Natural killer cell (primary cell): ENCODE measurements at regions not wholly inside any gene's neighbourhood (a gene's known extent, or its start where the extent isn't known, plus 50 kb on each side); places are given as distances from the start of the nearest gene placed in this dataset.

Experiments used
- ATAC-seq, 3 donors: fragments of 150-1000 bp in 2 of 3; fragments of 200-7000 bp in 1 of 3; cut with Tn5 transposase; 1 replicate in 1 of 3; 2 replicates in 2 of 3; pipeline ENCODE4 v1.10.0; 2021; ENCODE audit warnings: mild to moderate bottlenecking in 2 of 3, moderate library complexity in 2 of 3
- DNase-seq, 2 donors: peaks; one replicate each; pipeline versions ENCODE4 v3.0.0 to v3.0.0-alpha.2; 2013 to 2021; ENCODE audit warnings: mixed read lengths in 1 of 2
- H3K27ac ChIP-seq: one replicate; pipeline ENCODE4 v1.5.1; 2013; ENCODE audit warnings: mild to moderate bottlenecking, low read length
- H3K27me3 ChIP-seq: one replicate; pipeline ENCODE4 v1.6.1; 2013; ENCODE audit warnings: low read length; ENCODE audit not compliant: control insufficient read depth, insufficient read depth
- H3K36me3 ChIP-seq: one replicate; pipeline ENCODE4 v1.6.1; 2013; ENCODE audit warnings: low read length; ENCODE audit not compliant: control insufficient read depth, insufficient read depth
- H3K4me1 ChIP-seq: one replicate; pipeline ENCODE4 v1.6.1; 2013; ENCODE audit warnings: low read length; ENCODE audit not compliant: control insufficient read depth, insufficient read depth
- H3K4me3 ChIP-seq: one replicate; pipeline ENCODE4 v1.5.1; 2013; ENCODE audit warnings: low read length
- H3K9me3 ChIP-seq: one replicate; pipeline ENCODE4 v1.6.1; 2013; ENCODE audit warnings: low read length; ENCODE audit not compliant: control insufficient read depth, insufficient read depth
- H3K27ac Mint-ChIP-seq, 2 donors: one replicate each; pipeline ENCODE4 v1.8.0; 2022; ENCODE audit warnings: mild to moderate bottlenecking in 2 of 2, mixed read lengths in 2 of 2, moderate library complexity in 1 of 2
- H3K27me3 Mint-ChIP-seq, 2 donors: one replicate each; pipeline ENCODE4 v1.8.0; 2022; ENCODE audit warnings: low read depth in 2 of 2, mixed read lengths in 2 of 2
- H3K36me3 Mint-ChIP-seq: one replicate; pipeline ENCODE4 v1.8.0; 2022; ENCODE audit warnings: mixed read lengths
- H3K4me1 Mint-ChIP-seq, 2 donors: one replicate each; pipeline ENCODE4 v1.8.0; 2022; ENCODE audit warnings: mixed read lengths in 2 of 2
- H3K4me3 Mint-ChIP-seq: one replicate; pipeline ENCODE4 v1.8.0; 2022; ENCODE audit warnings: mild to moderate bottlenecking, moderate library complexity, mixed read lengths
- H3K9me3 Mint-ChIP-seq, 2 donors: one replicate each; pipeline ENCODE4 v1.8.0; 2022; ENCODE audit warnings: mixed read lengths in 2 of 2
- WGBS: methylation state at CpG from one replicate; pipeline ENCODE4 v1.1.7; 2013; ENCODE audit warnings: missing lambda C conversion rate; ENCODE audit not compliant: insufficient coverage; 5-methylcytosine and 5-hydroxymethylcytosine counted together
- intact Hi-C: fragments of 100-400 bp; cut with micrococcal nuclease; formaldehyde crosslinking; loops from one replicate; pipeline ENCODE4 v1.14.2; 2022
- TF ChIP-seq, protein P1 (sequence below): fragments of 200-600 bp; IDR thresholded peaks from one replicate; pipeline ENCODE4 v1.8.0; 2022; ENCODE audit warnings: antibody characterized with exemption

GRCh38 chrY:7951187-7951852, 1039.8 kb upstream of the AMELY start:
- no peak overlapping the region for H3K4me3 ChIP-seq
- H3K9me3 Mint-ChIP-seq = no peaks in the 10 kb centered on the region

DNA sequence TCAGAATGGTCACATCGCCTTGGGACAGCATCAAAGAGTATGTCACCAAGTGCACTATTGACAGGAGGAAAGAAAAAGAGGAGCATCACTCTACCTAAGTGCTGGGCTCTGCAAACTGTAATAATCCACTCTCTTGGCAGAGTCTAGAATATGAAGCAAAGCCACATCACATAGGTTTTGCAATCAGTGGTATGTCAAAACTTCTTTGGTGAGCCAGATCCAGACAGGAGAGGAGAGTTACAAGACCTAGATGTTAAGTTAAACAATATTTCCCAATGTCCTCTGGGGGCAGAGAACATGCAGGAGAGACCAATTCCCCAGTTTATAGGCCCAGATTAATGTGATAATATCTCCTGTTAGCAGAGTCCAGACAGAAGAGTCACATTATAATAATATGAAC, 1032.6 kb upstream of the AMELY start:
- WGBS = 75% methylated on average over 1 of the region's 1 CpG
- H3K9me3 ChIP-seq = no peaks in the 10 kb centered on the region
- ATAC-seq = no peak

More at GRCh38 chrY:7951187-7951852, 1039.8 kb upstream of the AMELY start:
- no peaks in the 10 kb centered on the region for H3K9me3 ChIP-seq
- ATAC-seq (no peak), DNase-seq (no peak)
- intact Hi-C loops = no loop called here
- Mint-ChIP-seq H3K36me3 (no peaks in the 10 kb centered on the region), H3K4me1 (no peaks in the 10 kb centered on the region), H3K27ac (no peak overlapping the region), H3K4me3 (no peak overlapping the region), H3K27me3 (no peaks in the 10 kb centered on the region)
- no peaks in the 10 kb centered on the region for H3K36me3 ChIP-seq
- TF ChIP-seq, protein P1, sequence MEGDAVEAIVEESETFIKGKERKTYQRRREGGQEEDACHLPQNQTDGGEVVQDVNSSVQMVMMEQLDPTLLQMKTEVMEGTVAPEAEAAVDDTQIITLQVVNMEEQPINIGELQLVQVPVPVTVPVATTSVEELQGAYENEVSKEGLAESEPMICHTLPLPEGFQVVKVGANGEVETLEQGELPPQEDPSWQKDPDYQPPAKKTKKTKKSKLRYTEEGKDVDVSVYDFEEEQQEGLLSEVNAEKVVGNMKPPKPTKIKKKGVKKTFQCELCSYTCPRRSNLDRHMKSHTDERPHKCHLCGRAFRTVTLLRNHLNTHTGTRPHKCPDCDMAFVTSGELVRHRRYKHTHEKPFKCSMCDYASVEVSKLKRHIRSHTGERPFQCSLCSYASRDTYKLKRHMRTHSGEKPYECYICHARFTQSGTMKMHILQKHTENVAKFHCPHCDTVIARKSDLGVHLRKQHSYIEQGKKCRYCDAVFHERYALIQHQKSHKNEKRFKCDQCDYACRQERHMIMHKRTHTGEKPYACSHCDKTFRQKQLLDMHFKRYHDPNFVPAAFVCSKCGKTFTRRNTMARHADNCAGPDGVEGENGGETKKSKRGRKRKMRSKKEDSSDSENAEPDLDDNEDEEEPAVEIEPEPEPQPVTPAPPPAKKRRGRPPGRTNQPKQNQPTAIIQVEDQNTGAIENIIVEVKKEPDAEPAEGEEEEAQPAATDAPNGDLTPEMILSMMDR = no peak
- H3K4me1 ChIP-seq = no peaks in the 10 kb centered on the region
- H3K27me3 ChIP-seq = no peaks in the 10 kb centered on the region
- no peak overlapping the region for H3K27ac ChIP-seq
- no CpG with 5 or more reads among the region's 3 CpGs for whole genome bisulfite sequencing

DNA sequence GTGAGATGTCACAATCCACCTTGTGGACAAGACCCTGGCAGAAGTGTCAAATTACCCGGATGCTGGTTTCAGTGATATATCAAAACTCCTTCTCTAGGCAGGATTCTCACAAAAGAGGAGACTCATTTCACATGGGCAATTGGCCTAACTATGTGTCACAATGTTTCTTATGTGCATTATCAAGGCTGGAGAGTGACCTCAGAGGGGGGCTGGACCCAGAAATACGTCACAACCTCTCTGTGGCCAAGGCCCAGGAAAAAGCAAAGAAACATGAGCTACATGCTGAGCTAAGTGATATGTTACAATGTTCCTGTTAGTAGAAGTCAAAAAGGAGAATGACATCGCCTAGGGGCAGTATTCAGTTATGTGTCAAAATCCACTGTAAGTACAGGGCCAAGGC, 1031.2 kb upstream of the AMELY start:
- no peaks in the 10 kb centered on the region for H3K9me3 ChIP-seq
- H3K27me3 ChIP-seq = no peaks in the 10 kb centered on the region
- intact Hi-C loops = no loop called here
- WGBS = 92% methylated on average over 3 of the region's 3 CpGs
- Mint-ChIP-seq H3K4me3 (no peak overlapping the region), H3K4me1 (no peaks in the 10 kb centered on the region), H3K36me3 (no peaks in the 10 kb centered on the region), H3K9me3 (no peaks in the 10 kb centered on the region), H3K27ac (no peak overlapping the region), H3K27me3 (no peaks in the 10 kb centered on the region)
- TF ChIP-seq, protein P1 = no peak
- H3K4me1 ChIP-seq = no peaks in the 10 kb centered on the region
- ATAC-seq (no peak), DNase-seq (no peak)
- no peak overlapping the region for H3K4me3 ChIP-seq
- no peaks in the 10 kb centered on the region for H3K36me3 ChIP-seq
- H3K27ac ChIP-seq = no peak overlapping the region

More for the DNA sequence above, 1032.6 kb upstream of the AMELY start:
- Histone ChIP-seq H3K36me3 (no peaks in the 10 kb centered on the region), H3K27me3 (no peaks in the 10 kb centered on the region), H3K4me3 (no peak overlapping the region), H3K27ac (no peak overlapping the region), H3K4me1 (no peaks in the 10 kb centered on the region)
- TF ChIP-seq, protein P1 = no peak
- Mint-ChIP-seq H3K4me1 (no peaks in the 10 kb centered on the region), H3K36me3 (no peaks in the 10 kb centered on the region), H3K27ac (no peak overlapping the region), H3K9me3 (no peaks in the 10 kb centered on the region), H3K27me3 (no peaks in the 10 kb centered on the region), H3K4me3 (no peak overlapping the region)
- intact Hi-C loops = no loop called here
- DNase-seq = no peak

DNA sequence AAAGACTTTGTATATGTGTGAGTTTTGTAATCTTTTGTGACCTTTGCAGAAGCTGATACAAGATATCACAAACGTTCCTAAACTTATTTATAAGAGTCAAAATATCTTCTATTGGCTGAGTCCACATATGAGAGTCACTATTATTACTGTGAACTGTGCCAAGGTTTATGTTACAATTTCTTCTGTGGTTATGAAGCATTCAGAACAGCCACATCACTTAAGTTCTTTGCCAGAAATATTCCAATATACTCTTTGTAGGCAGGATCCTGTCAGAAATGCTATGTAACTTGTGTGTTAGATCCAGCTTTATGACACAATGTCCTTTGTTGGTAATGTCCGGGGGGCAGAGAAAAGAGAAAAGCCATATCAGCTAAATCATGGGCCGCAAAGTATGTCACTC, 1030.3 kb upstream of the AMELY start:
- Mint-ChIP-seq H3K27ac (no peak overlapping the region), H3K27me3 (no peaks in the 10 kb centered on the region), H3K9me3 (no peaks in the 10 kb centered on the region), H3K4me3 (no peak overlapping the region), H3K36me3 (no peaks in the 10 kb centered on the region), H3K4me1 (no peaks in the 10 kb centered on the region)
- DNase-seq (no peak), ATAC-seq (no peak)
- Histone ChIP-seq H3K27me3 (no peaks in the 10 kb centered on the region), H3K4me3 (no peak overlapping the region), H3K9me3 (no peaks in the 10 kb centered on the region), H3K4me1 (no peaks in the 10 kb centered on the region), H3K36me3 (no peaks in the 10 kb centered on the region), H3K27ac (no peak overlapping the region)
- WGBS = 92% methylated on average over 2 of the region's 3 CpGs
- TF ChIP-seq, protein P1 = no peak
- intact Hi-C loops = no loop called here
